K562 (cell line): ENCODE measurements at regions not wholly inside any gene's neighbourhood (a gene's known extent, or its start where the extent isn't known, plus 50 kb on each side); places are given as distances from the start of the nearest gene placed in this dataset.

ENCODE experiments used
- ATAC-seq: fragments of 200-7000 bp; cut with Tn5 transposase; 3 replicates; pipeline ENCODE4 v1.9.1; 2020; ENCODE audit warnings: moderate library complexity
- BruUV-seq: library from RNA; stranded (reverse); fragments of 400-500 nt; replicated peaks from 2 replicates; lab custom pipeline; 2021; lab: Mats Ljungman, UMichigan
- CTCF ChIA-PET: fragments of 300-600 bp; formaldehyde crosslinking; extraction: SDS; loops from one replicate; lab custom pipeline; 2021; ENCODE audit warnings: low intra/inter-chr PET ratio; lab: Yijun Ruan, JAX
- POLR2A ChIA-PET: fragments of 300-600, 350-650 bp; sonication (Branson Sonifier 250); formaldehyde crosslinking; extraction: SDS; loops from one replicate; lab custom pipeline; 2021; ENCODE audit warnings: antibody characterized with exemption, inconsistent platforms; lab: Yijun Ruan, JAX
- DNase-seq, 4 experiments: peaks; one replicate each; pipeline versions ENCODE4 v3.0.0 to v3.0.0-alpha.2; 2011 to 2018; ENCODE audit warnings: low spot score in 3 of 4, mixed read lengths in 3 of 4; ENCODE audit errors: extremely low read depth in 1 of 4
- FAIRE-seq: peaks from 2 replicates; lab custom pipeline; 2011; peaks lifted over from hg19 to GRCh38; lab: Jason Lieb, UNC
- H2AFZ ChIP-seq: 2 replicates; pipeline ENCODE4 v1.6.0; 2011; ENCODE audit warnings: low read depth, low read length, control low read depth, inconsistent platforms
- H3K27ac ChIP-seq: fragments of 200-600 bp; 3 replicates; pipeline ENCODE4 v1.8.0; 2011; ENCODE audit warnings: low read depth, mild to moderate bottlenecking, control low read depth, inconsistent platforms, low read length, moderate library complexity, mixed read lengths; ENCODE audit errors: extremely low read depth
- H3K27me3 ChIP-seq, 2 experiments: fragments of 300-600 bp in 1 of 2; 2 replicates in 1 of 2; 3 replicates in 1 of 2; pipeline versions ENCODE4 v1.6.0 to v1.8.0; 2011; ENCODE audit warnings: inconsistent platforms in 2 of 2, low read length in 2 of 2, mild to moderate bottlenecking in 1 of 2, mixed read lengths in 1 of 2, moderate library complexity in 1 of 2; ENCODE audit not compliant: control insufficient read depth in 2 of 2, insufficient read depth in 2 of 2
- H3K36me3 ChIP-seq: fragments of 300-600 bp; 3 replicates; pipeline ENCODE4 v1.8.0; 2011; ENCODE audit warnings: mild to moderate bottlenecking, low read length, inconsistent platforms; ENCODE audit not compliant: control insufficient read depth, insufficient read depth
- H3K4me1 ChIP-seq, 2 experiments: fragments of 200-600 bp in 1 of 2; replicated peaks in 1 of 2; 2 replicates in 1 of 2; 3 replicates in 1 of 2; pipeline versions ENCODE4 v1.5.1 to v1.8.0; 2011; ENCODE audit warnings: inconsistent platforms in 2 of 2, low read length in 2 of 2, mild to moderate bottlenecking in 1 of 2, mixed read lengths in 1 of 2, moderate library complexity in 1 of 2; ENCODE audit not compliant: control insufficient read depth in 2 of 2, insufficient read depth in 2 of 2
- H3K4me2 ChIP-seq: 2 replicates; pipeline ENCODE4 v1.6.1; 2011; ENCODE audit warnings: low read length, control low read depth, inconsistent platforms, mixed read lengths; ENCODE audit not compliant: insufficient read depth
- H3K4me3 ChIP-seq: fragments of 200-600 bp; sonication (generic), shearing (Covaris generic); 2 replicates; pipeline ENCODE4 v1.5.1; 2016; ENCODE audit warnings: control low read depth, inconsistent platforms
- H3K79me2 ChIP-seq: fragments of 200-600 bp; 3 replicates; pipeline ENCODE4 v1.8.0; 2011; ENCODE audit warnings: low read length, inconsistent platforms; ENCODE audit not compliant: control insufficient read depth, insufficient read depth
- H3K9ac ChIP-seq, 2 experiments: 2 replicates each; pipeline versions ENCODE4 v1.6.0 to v1.6.1; 2011; ENCODE audit warnings: low read depth in 2 of 2, low read length in 2 of 2, control low read depth in 1 of 2, inconsistent platforms in 1 of 2, mild to moderate bottlenecking in 1 of 2, mixed read lengths in 1 of 2; ENCODE audit not compliant: insufficient read depth in 1 of 2
- H3K9me1 ChIP-seq: one replicate; pipeline ENCODE4 v1.6.0; 2011; ENCODE audit warnings: inconsistent platforms, mild to moderate bottlenecking, low read length, moderate library complexity; ENCODE audit not compliant: control insufficient read depth, insufficient read depth
- H3K9me3 ChIP-seq: replicated peaks from 2 replicates; pipeline ENCODE4 v1.5.1; 2011; ENCODE audit warnings: low read depth, low read length, inconsistent platforms; ENCODE audit not compliant: control insufficient read depth, insufficient read depth
- H4K20me1 ChIP-seq: replicated peaks from 2 replicates; pipeline ENCODE4 v1.6.1; 2011; ENCODE audit warnings: low read length, inconsistent platforms, mixed read lengths; ENCODE audit not compliant: control insufficient read depth, insufficient read depth
- CSDE1 ChIP-seq, 2 experiments: fragments of 450-650 bp; IDR thresholded peaks; 2 replicates each; pipeline ENCODE4 v1.6.1; 2016; ENCODE audit warnings: mild to moderate bottlenecking in 1 of 2
- REST ChIP-seq, 2 experiments: fragments of 450-650 bp; formaldehyde crosslinking in 1 of 2; IDR thresholded peaks; 2 replicates each; pipeline versions ENCODE4 v1.4.0 to v1.6.1; 2014 to 2020; ENCODE audit warnings: mild to moderate bottlenecking in 2 of 2, borderline replicate concordance in 1 of 2, low read depth in 1 of 2
- SMAD4 ChIP-seq: fragments of 250-450 bp; sonication (Bioruptor Pico); conservative IDR thresholded peaks from 2 replicates; pipeline ENCODE4 v1.8.0; 2021; ENCODE audit warnings: inconsistent platforms, mild to moderate bottlenecking, moderate library complexity
- SRSF3 ChIP-seq: fragments of 200-400 bp; formaldehyde crosslinking; IDR thresholded peaks from 2 replicates; pipeline ENCODE4 v1.6.1; 2016; ENCODE audit warnings: mild to moderate bottlenecking, low read length, moderate library complexity; ENCODE audit not compliant: insufficient read depth
- ZNF134 ChIP-seq: fragments of 250-450 bp; sonication (Bioruptor Pico); conservative IDR thresholded peaks from 2 replicates; pipeline ENCODE4 v1.4.0; 2020
- WGBS: fragments of 100-300 bp; shearing (Covaris generic); methylation state at CpG from one replicate; pipeline ENCODE4 v1.1.6; 2016; ENCODE audit warnings: low coverage, mixed read lengths; ENCODE audit not compliant: insufficient coverage; ENCODE audit errors: missing lambda C conversion rate; 5-methylcytosine and 5-hydroxymethylcytosine counted together
- in situ Hi-C: fragments of 300-500 bp; cut with MboI; formaldehyde crosslinking; loops from 4 replicates; pipeline ENCODE4 v1.15.0; 2018; ENCODE audit warnings: inconsistent platforms, mixed read lengths
- intact Hi-C: fragments of 100-400 bp; cut with micrococcal nuclease; formaldehyde crosslinking; loops from 2 replicates; pipeline ENCODE4 v1.14.2; 2022

DNA sequence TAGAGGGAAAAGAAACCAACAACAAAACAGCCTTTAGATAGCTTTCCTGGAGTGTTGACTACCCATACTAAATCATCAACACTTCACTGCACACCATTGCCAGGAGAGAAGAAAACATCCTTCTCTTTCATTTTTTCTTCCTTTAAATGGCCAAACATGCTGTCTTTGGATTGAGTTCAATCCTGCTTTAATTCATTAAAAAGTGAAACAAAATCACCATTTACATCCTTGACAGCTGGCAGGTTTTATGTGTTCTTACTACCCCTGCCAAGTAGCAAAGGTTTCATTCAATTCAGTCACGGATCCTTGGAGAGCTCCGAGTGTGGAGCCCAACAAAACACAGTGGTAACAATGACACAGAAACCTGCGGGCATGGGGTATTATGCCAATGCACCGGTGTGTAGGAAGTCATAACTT lies 568.3 kb downstream of the ANKRD50 start:
- DNase-seq (no peak), ATAC-seq (no peak), FAIRE-seq (no peak)
- WGBS = 3% methylated on average over 4 of the region's 4 CpGs
- no peak for TF ChIP-seq SMAD4 (CRISPR knock-in tag)
- TF ChIP-seq REST (IDR thresholded peaks at IDR 0.05; ENCODE audit: borderline replicate concordance) = no peak
- TF ChIP-seq REST (CRISPR knock-in tag; IDR thresholded peaks at IDR 0.05; ENCODE audit: low read depth) = no peak
- TF ChIP-seq CSDE1 (IDR thresholded peaks at IDR 0.05) = no peak
- TF ChIP-seq ZNF134 (CRISPR knock-in tag) = no peak
- no peak for TF ChIP-seq SRSF3
- CTCF ChIA-PET = no interaction called here
- Histone ChIP-seq H3K4me1 (no peaks in the 10 kb centered on the region), H3K36me3 (no peaks in the 10 kb centered on the region), H3K4me3 (no peak overlapping the region), H3K27me3 (no peaks in the 10 kb centered on the region), H2AFZ (no peak overlapping the region), H3K79me2 (no peaks in the 10 kb centered on the region), H3K9ac (no peak overlapping the region), H3K9me1 (no peaks in the 10 kb centered on the region), H4K20me1 (no peaks in the 10 kb centered on the region), H3K27ac (no peak overlapping the region), H3K9me3 (no peaks in the 10 kb centered on the region), H3K4me2 (no peak overlapping the region)
- intact Hi-C loops (no loop called here), in situ Hi-C loops (no loop called here)
- no TSS peak for BruUV-seq
- POLR2A ChIA-PET = no interaction called here
